Panc1 (cell line): ENCODE measurements at regions not wholly inside any gene's neighbourhood (a gene's known extent, or its start where the extent isn't known, plus 50 kb on each side); places are given as distances from the start of the nearest gene placed in this dataset.

Experiments
- ATAC-seq: fragments of 200-7000 bp; cut with Tn5 transposase; 2 replicates; pipeline ENCODE4 v1.9.1; 2020; ENCODE audit warnings: mild to moderate bottlenecking, moderate library complexity
- BruUV-seq: library from RNA; stranded (reverse); fragments of 400-500 nt; replicated peaks from 2 replicates; lab custom pipeline; 2021; lab: Mats Ljungman, UMichigan
- CTCF ChIA-PET: fragments of 300-600 bp; sonication (Branson Sonifier 250); formaldehyde crosslinking; loops from one replicate; lab custom pipeline; 2022; ENCODE audit warnings: antibody characterized with exemption; lab: Charles Lee
- POLR2A ChIA-PET: fragments of 300-600 bp; sonication (Branson Sonifier 250); formaldehyde crosslinking; loops from one replicate; lab custom pipeline; 2022; ENCODE audit warnings: antibody characterized with exemption; lab: Charles Lee
- DNase-seq: peaks from one replicate; pipeline ENCODE4 v3.0.0-alpha.2; 2010; ENCODE audit warnings: low read depth, low spot score
- H3K27ac ChIP-seq: 2 replicates; pipeline ENCODE4 v1.5.1; 2011; ENCODE audit warnings: mild to moderate bottlenecking, low read length, inconsistent platforms
- H3K27me3 ChIP-seq: fragments of 200-500 bp; sonication (Bioruptor generic); 2 replicates; pipeline ENCODE4 v1.6.0; 2014; ENCODE audit warnings: low read length, inconsistent platforms; ENCODE audit not compliant: control insufficient read depth, insufficient read depth
- H3K36me3 ChIP-seq: fragments of 200-500 bp; sonication (Bioruptor generic); 2 replicates; pipeline ENCODE4 v1.5.1; 2014; ENCODE audit warnings: inconsistent platforms, mild to moderate bottlenecking, low read length, moderate library complexity; ENCODE audit not compliant: control insufficient read depth, insufficient read depth
- H3K4me1 ChIP-seq: 2 replicates; pipeline ENCODE4 v1.5.1; 2011; ENCODE audit warnings: inconsistent platforms, mild to moderate bottlenecking, low read length, moderate library complexity; ENCODE audit not compliant: control insufficient read depth, insufficient read depth
- H3K4me3 ChIP-seq, 2 experiments: 2 replicates each; pipeline ENCODE4 v1.5.1; 2011 to 2012; ENCODE audit warnings: low read depth in 2 of 2, low read length in 2 of 2, mild to moderate bottlenecking in 2 of 2, inconsistent platforms in 1 of 2, moderate library complexity in 1 of 2
- H3K9me3 ChIP-seq: fragments of 200-500 bp; sonication (Bioruptor generic); 2 replicates; pipeline ENCODE4 v1.5.1; 2014; ENCODE audit warnings: low read depth, mild to moderate bottlenecking, inconsistent platforms, low read length, moderate library complexity; ENCODE audit not compliant: control insufficient read depth, insufficient read depth
- POLR2AphosphoS5 ChIP-seq: IDR thresholded peaks from 2 replicates; pipeline ENCODE4 v1.6.1; 2012; ENCODE audit warnings: mild to moderate bottlenecking, low read depth, low read length, moderate library complexity
- SIN3A ChIP-seq: IDR thresholded peaks from 2 replicates; pipeline ENCODE4 v1.6.1; 2012; ENCODE audit warnings: low read depth, mild to moderate bottlenecking, low read length, moderate library complexity, borderline replicate concordance; ENCODE audit not compliant: insufficient read depth
- TCF7L2 ChIP-seq: IDR thresholded peaks from 2 replicates; pipeline ENCODE4 v1.6.1; 2011; ENCODE audit warnings: mild to moderate bottlenecking, low read depth, low read length, inconsistent platforms
- in situ Hi-C: cut with HindIII; loops from 2 replicates; pipeline ENCODE4 v1.10.0; 2016; ENCODE audit warnings: low sequenced_read_pairs, low pct_unique_long_range_greater_than_20kb
- intact Hi-C: fragments of 100-400 bp; cut with micrococcal nuclease; formaldehyde crosslinking; loops from one replicate; pipeline ENCODE4 v1.10.0; 2022; ENCODE audit not compliant: unreplicated experiment
- TF ChIP-seq, protein P1 (sequence below): fragments of 450-650 bp; IDR thresholded peaks from 2 replicates; pipeline ENCODE4 v1.5.1; 2017; ENCODE audit warnings: mild to moderate bottlenecking
- TF ChIP-seq, protein P2 (sequence below), 2 experiments: IDR thresholded peaks; 2 replicates each; pipeline ENCODE4 v1.6.1; 2011 to 2012; ENCODE audit warnings: low read depth in 2 of 2, control low read depth in 1 of 2, low read length in 1 of 2, mild to moderate bottlenecking in 1 of 2, moderate library complexity in 1 of 2; ENCODE audit not compliant: insufficient read depth in 1 of 2

DNA sequence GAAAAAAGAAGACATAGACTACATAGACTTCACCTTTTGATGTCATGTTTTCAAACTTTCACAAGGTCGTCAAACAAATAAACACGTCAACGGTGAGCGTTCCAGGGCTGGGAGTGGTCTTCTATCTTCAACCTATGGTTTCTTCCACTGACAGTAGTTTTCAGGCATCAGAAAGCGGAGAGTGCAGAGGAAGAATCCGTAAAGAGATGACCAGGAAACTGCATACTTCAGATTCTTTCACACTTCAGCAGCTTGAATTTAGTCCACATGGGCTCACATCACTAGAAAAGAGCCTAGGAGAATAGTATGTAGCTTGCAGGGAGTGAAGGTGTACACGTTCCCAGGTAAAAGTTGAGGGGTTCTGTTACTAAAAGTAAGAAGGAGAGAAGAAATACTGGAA, 58.5 kb downstream of the NPY1R start:
- H3K27ac ChIP-seq, result no peak overlapping the region
- ChIA-PET CTCF (no interaction called here), POLR2A (no interaction called here)
- no peaks in the 10 kb centered on the region for H3K27me3 ChIP-seq
- no peaks in the 10 kb centered on the region for H3K4me1 ChIP-seq
- H3K36me3 ChIP-seq, result no peaks in the 10 kb centered on the region
- no peaks in the 10 kb centered on the region for H3K9me3 ChIP-seq
- intact Hi-C loops, result no loop called here
- H3K4me3 ChIP-seq, result no peak overlapping the region
- in situ Hi-C loops, result no loop called here
- TF ChIP-seq POLR2AphosphoS5 (no peak), TCF7L2 (no peak), SIN3A (no peak)
- TF ChIP-seq, protein P1, sequence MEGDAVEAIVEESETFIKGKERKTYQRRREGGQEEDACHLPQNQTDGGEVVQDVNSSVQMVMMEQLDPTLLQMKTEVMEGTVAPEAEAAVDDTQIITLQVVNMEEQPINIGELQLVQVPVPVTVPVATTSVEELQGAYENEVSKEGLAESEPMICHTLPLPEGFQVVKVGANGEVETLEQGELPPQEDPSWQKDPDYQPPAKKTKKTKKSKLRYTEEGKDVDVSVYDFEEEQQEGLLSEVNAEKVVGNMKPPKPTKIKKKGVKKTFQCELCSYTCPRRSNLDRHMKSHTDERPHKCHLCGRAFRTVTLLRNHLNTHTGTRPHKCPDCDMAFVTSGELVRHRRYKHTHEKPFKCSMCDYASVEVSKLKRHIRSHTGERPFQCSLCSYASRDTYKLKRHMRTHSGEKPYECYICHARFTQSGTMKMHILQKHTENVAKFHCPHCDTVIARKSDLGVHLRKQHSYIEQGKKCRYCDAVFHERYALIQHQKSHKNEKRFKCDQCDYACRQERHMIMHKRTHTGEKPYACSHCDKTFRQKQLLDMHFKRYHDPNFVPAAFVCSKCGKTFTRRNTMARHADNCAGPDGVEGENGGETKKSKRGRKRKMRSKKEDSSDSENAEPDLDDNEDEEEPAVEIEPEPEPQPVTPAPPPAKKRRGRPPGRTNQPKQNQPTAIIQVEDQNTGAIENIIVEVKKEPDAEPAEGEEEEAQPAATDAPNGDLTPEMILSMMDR, result no peak
- TF ChIP-seq, protein P2, sequence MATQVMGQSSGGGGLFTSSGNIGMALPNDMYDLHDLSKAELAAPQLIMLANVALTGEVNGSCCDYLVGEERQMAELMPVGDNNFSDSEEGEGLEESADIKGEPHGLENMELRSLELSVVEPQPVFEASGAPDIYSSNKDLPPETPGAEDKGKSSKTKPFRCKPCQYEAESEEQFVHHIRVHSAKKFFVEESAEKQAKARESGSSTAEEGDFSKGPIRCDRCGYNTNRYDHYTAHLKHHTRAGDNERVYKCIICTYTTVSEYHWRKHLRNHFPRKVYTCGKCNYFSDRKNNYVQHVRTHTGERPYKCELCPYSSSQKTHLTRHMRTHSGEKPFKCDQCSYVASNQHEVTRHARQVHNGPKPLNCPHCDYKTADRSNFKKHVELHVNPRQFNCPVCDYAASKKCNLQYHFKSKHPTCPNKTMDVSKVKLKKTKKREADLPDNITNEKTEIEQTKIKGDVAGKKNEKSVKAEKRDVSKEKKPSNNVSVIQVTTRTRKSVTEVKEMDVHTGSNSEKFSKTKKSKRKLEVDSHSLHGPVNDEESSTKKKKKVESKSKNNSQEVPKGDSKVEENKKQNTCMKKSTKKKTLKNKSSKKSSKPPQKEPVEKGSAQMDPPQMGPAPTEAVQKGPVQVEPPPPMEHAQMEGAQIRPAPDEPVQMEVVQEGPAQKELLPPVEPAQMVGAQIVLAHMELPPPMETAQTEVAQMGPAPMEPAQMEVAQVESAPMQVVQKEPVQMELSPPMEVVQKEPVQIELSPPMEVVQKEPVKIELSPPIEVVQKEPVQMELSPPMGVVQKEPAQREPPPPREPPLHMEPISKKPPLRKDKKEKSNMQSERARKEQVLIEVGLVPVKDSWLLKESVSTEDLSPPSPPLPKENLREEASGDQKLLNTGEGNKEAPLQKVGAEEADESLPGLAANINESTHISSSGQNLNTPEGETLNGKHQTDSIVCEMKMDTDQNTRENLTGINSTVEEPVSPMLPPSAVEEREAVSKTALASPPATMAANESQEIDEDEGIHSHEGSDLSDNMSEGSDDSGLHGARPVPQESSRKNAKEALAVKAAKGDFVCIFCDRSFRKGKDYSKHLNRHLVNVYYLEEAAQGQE (IDR thresholded peaks at IDR 0.05; ENCODE audit: insufficient read depth in 1 of 2, low read depth in 2 of 2, low read length in 1 of 2), result no peak
- DNase-seq (no peak), ATAC-seq (no peak)
- no TSS peak for BruUV-seq

DNA sequence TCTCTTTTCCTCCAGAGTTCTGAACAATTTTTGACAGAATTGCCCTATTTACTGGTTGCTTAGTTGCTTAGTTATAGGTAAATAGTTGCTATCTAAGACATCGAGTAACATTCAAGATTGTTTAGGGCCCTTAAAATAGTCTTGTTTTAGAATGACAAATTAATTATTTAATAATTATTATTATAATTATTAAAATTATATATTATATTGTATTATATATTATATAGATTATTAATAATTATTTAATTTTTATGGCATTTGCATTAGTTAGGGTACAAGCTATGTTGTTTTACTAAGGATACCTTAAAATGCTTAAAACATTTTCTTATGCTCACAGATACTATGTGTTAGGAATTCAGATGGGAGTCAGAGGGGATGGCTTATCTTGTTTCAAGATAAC, 59.2 kb downstream of the NPY1R start:
- Histone ChIP-seq H3K27ac (no peak overlapping the region), H3K27me3 (no peaks in the 10 kb centered on the region), H3K9me3 (no peaks in the 10 kb centered on the region), H3K4me3 (no peak overlapping the region), H3K4me1 (no peaks in the 10 kb centered on the region), H3K36me3 (no peaks in the 10 kb centered on the region)
- DNase-seq (no peak), ATAC-seq (no peak)
- in situ Hi-C loops (no loop called here), intact Hi-C loops (no loop called here)
- TF ChIP-seq POLR2AphosphoS5 (no peak), SIN3A (no peak), TCF7L2 (no peak)
- TF ChIP-seq, protein P1, result no peak
- TF ChIP-seq, protein P2 (IDR thresholded peaks at IDR 0.05; ENCODE audit: insufficient read depth in 1 of 2, low read depth in 2 of 2, low read length in 1 of 2), result no peak
- ChIA-PET CTCF (no interaction called here), POLR2A (no interaction called here)
- no TSS peak for BruUV-seq
